Muscle layer of duodenum (tissue), 2 donors: ENCODE measurements at regions not wholly inside any gene's neighbourhood (a gene's known extent, or its start where the extent isn't known, plus 50 kb on each side); places are given as distances from the start of the nearest gene placed in this dataset.

Experiments used
- H3K27ac ChIP-seq: one replicate; pipeline ENCODE4 v1.7.0; 2013; ENCODE audit warnings: mild to moderate bottlenecking, low read length
- H3K27me3 ChIP-seq: one replicate; pipeline ENCODE4 v1.7.0; 2013; ENCODE audit warnings: low read depth, mild to moderate bottlenecking, control low read depth, low read length
- H3K36me3 ChIP-seq, 2 donors: one replicate each; pipeline ENCODE4 v1.7.0; 2013; ENCODE audit warnings: low read length in 2 of 2, control low read depth in 1 of 2, mild to moderate bottlenecking in 1 of 2; ENCODE audit not compliant: insufficient read depth in 2 of 2, control insufficient read depth in 1 of 2
- H3K4me1 ChIP-seq, 2 donors: one replicate each; pipeline ENCODE4 v1.7.0; 2013; ENCODE audit warnings: low read length in 2 of 2, mild to moderate bottlenecking in 2 of 2, control low read depth in 1 of 2, moderate library complexity in 1 of 2; ENCODE audit not compliant: insufficient read depth in 2 of 2, control insufficient read depth in 1 of 2
- H3K4me3 ChIP-seq, 2 donors: one replicate each; pipeline ENCODE4 v1.7.0; 2013; ENCODE audit warnings: low read length in 2 of 2, low read depth in 1 of 2, mild to moderate bottlenecking in 1 of 2
- H3K9me3 ChIP-seq, 2 donors: one replicate each; pipeline ENCODE4 v1.7.0; 2013; ENCODE audit warnings: low read length in 2 of 2, control low read depth in 1 of 2, mild to moderate bottlenecking in 1 of 2; ENCODE audit not compliant: control insufficient read depth in 1 of 2
- donor health status: healthy.

- H3K4me1 ChIP-seq: peaks cover 0 to 4% of the 10 kb centered on the region in 2 donors
- H3K4me3 ChIP-seq: no peak overlapping the region
- H3K9me3 ChIP-seq: no peaks in the 10 kb centered on the region
- no peaks in the 10 kb centered on the region for H3K36me3 ChIP-seq
- no peaks in the 10 kb centered on the region for H3K27me3 ChIP-seq
- no peak overlapping the region for H3K27ac ChIP-seq
Measured at GRCh38 chr21:39114871-39115575, 68.2 kb downstream of the PSMG1 start.

- H3K4me3 ChIP-seq: no peak overlapping the region
- H3K27ac ChIP-seq: no peak overlapping the region
- H3K9me3 ChIP-seq: no peaks in the 10 kb centered on the region
- H3K27me3 ChIP-seq: no peaks in the 10 kb centered on the region
- peaks cover 0 to 4% of the 10 kb centered on the region in 2 donors for H3K4me1 ChIP-seq
- no peaks in the 10 kb centered on the region for H3K36me3 ChIP-seq
Measured at GRCh38 chr21:39111931-39112550, 71.2 kb downstream of the PSMG1 start.

GRCh38 chr21:39110431-39110830, 72.8 kb downstream of the PSMG1 start:
- no peak overlapping the region for H3K27ac ChIP-seq
- no peaks in the 10 kb centered on the region for H3K9me3 ChIP-seq
- no peaks in the 10 kb centered on the region for H3K27me3 ChIP-seq

GRCh38 chr21:39109596-39110210, 73.5 kb downstream of the PSMG1 start:
- Histone ChIP-seq H3K36me3 (no peaks in the 10 kb centered on the region), H3K27me3 (no peaks in the 10 kb centered on the region), H3K4me1 (peaks cover 0 to 4% of the 10 kb centered on the region in 2 donors), H3K4me3 (no peak overlapping the region), H3K9me3 (no peaks in the 10 kb centered on the region), H3K27ac (no peak overlapping the region)

More at GRCh38 chr21:39110431-39110830, 72.8 kb downstream of the PSMG1 start:
- Histone ChIP-seq H3K36me3 (no peaks in the 10 kb centered on the region), H3K4me1 (peaks cover 0 to 4% of the 10 kb centered on the region in 2 donors), H3K4me3 (no peak overlapping the region)

GRCh38 chr21:39109163-39109530, 74.1 kb downstream of the PSMG1 start:
- no peak overlapping the region for H3K27ac ChIP-seq
- H3K36me3 ChIP-seq: no peaks in the 10 kb centered on the region
- no peaks in the 10 kb centered on the region for H3K9me3 ChIP-seq
- no peak overlapping the region for H3K4me3 ChIP-seq
- H3K4me1 ChIP-seq: peaks cover 0 to 4% of the 10 kb centered on the region in 2 donors
- no peaks in the 10 kb centered on the region for H3K27me3 ChIP-seq

- Histone ChIP-seq H3K4me1 (peaks cover 0 to 4% of the 10 kb centered on the region in 2 donors), H3K36me3 (no peaks in the 10 kb centered on the region), H3K9me3 (no peaks in the 10 kb centered on the region), H3K4me3 (no peak overlapping the region), H3K27ac (no peak overlapping the region), H3K27me3 (no peaks in the 10 kb centered on the region)
Measured at GRCh38 chr21:39108291-39109162, 74.7 kb downstream of the PSMG1 start.

GRCh38 chr21:39107739-39108138, 75.5 kb downstream of the PSMG1 start:
- no peaks in the 10 kb centered on the region for H3K36me3 ChIP-seq
- H3K4me3 ChIP-seq: no peak overlapping the region
- peaks cover 0 to 4% of the 10 kb centered on the region in 2 donors for H3K4me1 ChIP-seq
- H3K9me3 ChIP-seq: no peaks in the 10 kb centered on the region
- no peaks in the 10 kb centered on the region for H3K27me3 ChIP-seq
- no peak overlapping the region for H3K27ac ChIP-seq

GRCh38 chr21:39106881-39107462, 76.3 kb downstream of the PSMG1 start:
- Histone ChIP-seq H3K4me3 (no peak overlapping the region), H3K9me3 (no peaks in the 10 kb centered on the region), H3K27ac (no peak overlapping the region), H3K27me3 (no peaks in the 10 kb centered on the region), H3K36me3 (no peaks in the 10 kb centered on the region), H3K4me1 (peaks cover 0 to under 1% of the 10 kb centered on the region in 2 donors)

GRCh38 chr21:39105836-39106235, 77.4 kb downstream of the PSMG1 start:
- Histone ChIP-seq H3K36me3 (no peaks in the 10 kb centered on the region), H3K4me1 (no peaks in the 10 kb centered on the region), H3K4me3 (no peak overlapping the region), H3K9me3 (no peaks in the 10 kb centered on the region), H3K27ac (no peak overlapping the region), H3K27me3 (no peaks in the 10 kb centered on the region)

GRCh38 chr21:39105341-39105765, 77.9 kb downstream of the PSMG1 start:
- Histone ChIP-seq H3K27me3 (no peaks in the 10 kb centered on the region), H3K36me3 (no peaks in the 10 kb centered on the region), H3K4me3 (no peak overlapping the region), H3K9me3 (no peaks in the 10 kb centered on the region), H3K27ac (peak overlapping the region; percentile 68), H3K4me1 (no peaks in the 10 kb centered on the region)

- Histone ChIP-seq H3K4me3 (no peak overlapping the region), H3K36me3 (no peaks in the 10 kb centered on the region), H3K4me1 (no peaks in the 10 kb centered on the region), H3K27ac (peak overlapping the region; percentile 68), H3K27me3 (no peaks in the 10 kb centered on the region), H3K9me3 (no peaks in the 10 kb centered on the region)
Measured at GRCh38 chr21:39104911-39105310, 78.3 kb downstream of the PSMG1 start.
